WTC11 (cell line): ENCODE measurements at regions not wholly inside any gene's neighbourhood (a gene's known extent, or its start where the extent isn't known, plus 50 kb on each side); places are given as distances from the start of the nearest gene placed in this dataset.

ENCODE experiments used
- ATAC-seq: fragments of 200-7000 bp; cut with Tn5 transposase; 2 replicates; pipeline ENCODE4 v1.10.0; 2021; ENCODE audit warnings: mild to moderate bottlenecking, moderate library complexity
- CTCF ChIA-PET: fragments of 300-600 bp; sonication (Branson Sonifier 250); formaldehyde crosslinking; loops from one replicate; lab custom pipeline; 2021; ENCODE audit warnings: antibody characterized with exemption; lab: Charles Lee
- POLR2A ChIA-PET: fragments of 350-600 bp; sonication (Branson Sonifier 250); formaldehyde crosslinking; loops from one replicate; lab custom pipeline; 2021; ENCODE audit warnings: antibody characterized with exemption; lab: Charles Lee
- DNase-seq: peaks from one replicate; pipeline ENCODE4 v3.0.0; 2021; ENCODE audit warnings: low spot score
- H3K27ac Mint-ChIP-seq: 2 replicates; pipeline ENCODE4 v1.8.0; 2021; ENCODE audit warnings: mixed read lengths
- H3K27me3 Mint-ChIP-seq: 2 replicates; pipeline ENCODE4 v1.8.0; 2021; ENCODE audit warnings: low read depth, mild to moderate bottlenecking, moderate library complexity, mixed read lengths
- H3K36me3 Mint-ChIP-seq: 2 replicates; pipeline ENCODE4 v1.8.0; 2021; ENCODE audit warnings: mixed read lengths
- H3K4me1 Mint-ChIP-seq: 2 replicates; pipeline ENCODE4 v1.8.0; 2022; ENCODE audit warnings: mixed read lengths
- H3K4me3 Mint-ChIP-seq: 2 replicates; pipeline ENCODE4 v1.8.0; 2021; ENCODE audit warnings: mild to moderate bottlenecking, moderate library complexity, mixed read lengths
- H3K9me3 Mint-ChIP-seq: 2 replicates; pipeline ENCODE4 v1.8.0; 2021; ENCODE audit warnings: mixed read lengths
- ATF1 ChIP-seq: sonication (generic); formaldehyde crosslinking; IDR thresholded peaks from 2 replicates; pipeline ENCODE4 v1.8.1; 2023; ENCODE audit warnings: mild to moderate bottlenecking, moderate library complexity, missing genetic modification reagents
- ETV6 ChIP-seq: sonication (generic); formaldehyde crosslinking; IDR thresholded peaks from 2 replicates; pipeline ENCODE4 v1.8.1; 2022; ENCODE audit warnings: mild to moderate bottlenecking, missing genetic modification reagents
- FOXP1 ChIP-seq: sonication (generic); formaldehyde crosslinking; IDR thresholded peaks from 2 replicates; pipeline ENCODE4 v1.8.0; 2022; ENCODE audit warnings: missing genetic modification reagents, mild to moderate bottlenecking, moderate library complexity, borderline replicate concordance
- GABPB1 ChIP-seq: sonication (generic); formaldehyde crosslinking; IDR thresholded peaks from 2 replicates; pipeline ENCODE4 v1.8.1; 2023; ENCODE audit warnings: mild to moderate bottlenecking, missing genetic modification reagents
- GRHL2 ChIP-seq: fragments of 250-450 bp; sonication (Bioruptor Pico); IDR thresholded peaks from 2 replicates; pipeline ENCODE4 v1.8.0; 2022; ENCODE audit warnings: mild to moderate bottlenecking, moderate library complexity; ENCODE audit not compliant: insufficient replicate concordance, severe bottlenecking
- KAT7 ChIP-seq: sonication (generic); formaldehyde crosslinking; IDR thresholded peaks from 2 replicates; pipeline ENCODE4 v1.8.1; 2023; ENCODE audit warnings: missing genetic modification reagents, mild to moderate bottlenecking, borderline replicate concordance
- MXD4 ChIP-seq: fragments of 250-450 bp; sonication (Bioruptor Pico); IDR thresholded peaks from 2 replicates; pipeline ENCODE4 v1.8.0; 2021; ENCODE audit warnings: mild to moderate bottlenecking, moderate library complexity, borderline replicate concordance
- NR2C2 ChIP-seq: sonication (generic); formaldehyde crosslinking; IDR thresholded peaks from 2 replicates; pipeline ENCODE4 v1.8.0; 2022; ENCODE audit warnings: mild to moderate bottlenecking, missing genetic modification reagents
- TCF7 ChIP-seq: sonication (generic); formaldehyde crosslinking; IDR thresholded peaks from 2 replicates; pipeline ENCODE4 v1.8.0; 2022; ENCODE audit warnings: mild to moderate bottlenecking, low read depth, missing genetic modification reagents, moderate library complexity
- ZNF263 ChIP-seq: sonication (generic); formaldehyde crosslinking; IDR thresholded peaks from 2 replicates; pipeline ENCODE4 v1.8.1; 2022; ENCODE audit warnings: low read depth, mild to moderate bottlenecking, moderate library complexity, missing genetic modification reagents
- ZNF423 ChIP-seq: fragments of 250-450 bp; sonication (Bioruptor Pico); IDR thresholded peaks from 2 replicates; pipeline ENCODE4 v2.1.2; 2022; ENCODE audit warnings: mild to moderate bottlenecking, moderate library complexity
- TF ChIP-seq, protein P1 (sequence below): sonication (generic); formaldehyde crosslinking; IDR thresholded peaks from 2 replicates; pipeline ENCODE4 v1.8.0; 2023; ENCODE audit warnings: missing genetic modification reagents
- TF ChIP-seq, protein P2 (sequence below): sonication (generic); formaldehyde crosslinking; IDR thresholded peaks from 2 replicates; pipeline ENCODE4 v1.8.0; 2022; ENCODE audit warnings: mild to moderate bottlenecking, missing genetic modification reagents
- TF ChIP-seq, protein P3 (sequence below): fragments of 250-450 bp; sonication (Bioruptor Pico); IDR thresholded peaks from 2 replicates; pipeline ENCODE4 v2.1.2; 2022; ENCODE audit warnings: mild to moderate bottlenecking, moderate library complexity
- TF ChIP-seq, protein P4 (sequence below): fragments of 250-450 bp; sonication (Bioruptor Pico); IDR thresholded peaks from 2 replicates; pipeline ENCODE4 v1.9.0; 2021; ENCODE audit warnings: mild to moderate bottlenecking, borderline replicate concordance
- TF ChIP-seq, protein P5 (sequence below): sonication (generic); formaldehyde crosslinking; IDR thresholded peaks from 2 replicates; pipeline ENCODE4 v1.8.1; 2023; ENCODE audit warnings: mild to moderate bottlenecking, missing genetic modification reagents
- TF ChIP-seq, protein P6 (sequence below): sonication (generic); formaldehyde crosslinking; IDR thresholded peaks from 2 replicates; pipeline ENCODE4 v1.8.0; 2023; ENCODE audit warnings: missing genetic modification reagents, mild to moderate bottlenecking, borderline replicate concordance
- TF ChIP-seq, protein P7 (sequence below): sonication (generic); formaldehyde crosslinking; IDR thresholded peaks from 2 replicates; pipeline ENCODE4 v1.8.1; 2022; ENCODE audit warnings: mild to moderate bottlenecking, missing genetic modification reagents, moderate library complexity, borderline replicate concordance
- TF ChIP-seq, protein P8 (sequence below): sonication (generic); formaldehyde crosslinking; IDR thresholded peaks from 2 replicates; pipeline ENCODE4 v1.8.0; 2023; ENCODE audit warnings: mild to moderate bottlenecking, missing genetic modification reagents

DNA sequence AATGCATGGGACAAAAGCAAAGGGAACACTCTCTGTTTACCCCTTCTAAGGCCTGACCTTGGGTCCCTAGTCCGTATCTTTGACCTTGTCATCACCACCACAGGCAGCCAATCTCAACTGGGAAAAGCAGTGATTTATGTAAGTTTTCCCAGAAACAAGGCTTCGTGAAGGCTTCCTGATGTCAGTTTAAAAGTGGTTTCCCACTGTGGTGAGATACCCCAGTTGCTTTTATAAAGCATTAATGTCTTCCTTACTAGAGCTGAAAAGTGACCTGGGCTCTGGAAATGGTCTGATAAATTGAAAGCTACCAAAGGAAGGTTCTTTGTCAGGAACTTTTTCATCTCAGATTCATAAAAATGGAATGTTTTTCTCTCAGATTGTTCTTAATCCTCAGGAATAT is 536.4 kb upstream of the PTBP2 start:
- no peak overlapping the region for H3K4me3 Mint-ChIP-seq
- DNase-seq (no peak), ATAC-seq (no peak)
- peaks cover 4% of the 10 kb centered on the region for H3K9me3 Mint-ChIP-seq
- peaks cover 37% of the 10 kb centered on the region for H3K4me1 Mint-ChIP-seq
- ChIA-PET POLR2A (no interaction called here), CTCF (no interaction called here)
- H3K27ac Mint-ChIP-seq: no peak overlapping the region
- H3K27me3 Mint-ChIP-seq: no peaks in the 10 kb centered on the region
- TF ChIP-seq, protein P1, sequence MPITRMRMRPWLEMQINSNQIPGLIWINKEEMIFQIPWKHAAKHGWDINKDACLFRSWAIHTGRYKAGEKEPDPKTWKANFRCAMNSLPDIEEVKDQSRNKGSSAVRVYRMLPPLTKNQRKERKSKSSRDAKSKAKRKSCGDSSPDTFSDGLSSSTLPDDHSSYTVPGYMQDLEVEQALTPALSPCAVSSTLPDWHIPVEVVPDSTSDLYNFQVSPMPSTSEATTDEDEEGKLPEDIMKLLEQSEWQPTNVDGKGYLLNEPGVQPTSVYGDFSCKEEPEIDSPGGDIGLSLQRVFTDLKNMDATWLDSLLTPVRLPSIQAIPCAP (CRISPR knock-in tag): no peak
- TF ChIP-seq ETV6 (no peak), MXD4 (no peak), ATF1 (no peak), NR2C2 (CRISPR knock-in tag) (no peak), GRHL2 (CRISPR knock-in tag) (no peak), KAT7 (CRISPR knock-in tag) (no peak), TCF7 (CRISPR knock-in tag) (no peak), FOXP1 (CRISPR knock-in tag) (no peak), GABPB1 (CRISPR knock-in tag) (no peak)
- TF ChIP-seq, protein P2, sequence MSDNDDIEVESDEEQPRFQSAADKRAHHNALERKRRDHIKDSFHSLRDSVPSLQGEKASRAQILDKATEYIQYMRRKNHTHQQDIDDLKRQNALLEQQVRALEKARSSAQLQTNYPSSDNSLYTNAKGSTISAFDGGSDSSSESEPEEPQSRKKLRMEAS: no peak
- TF ChIP-seq, protein P3, sequence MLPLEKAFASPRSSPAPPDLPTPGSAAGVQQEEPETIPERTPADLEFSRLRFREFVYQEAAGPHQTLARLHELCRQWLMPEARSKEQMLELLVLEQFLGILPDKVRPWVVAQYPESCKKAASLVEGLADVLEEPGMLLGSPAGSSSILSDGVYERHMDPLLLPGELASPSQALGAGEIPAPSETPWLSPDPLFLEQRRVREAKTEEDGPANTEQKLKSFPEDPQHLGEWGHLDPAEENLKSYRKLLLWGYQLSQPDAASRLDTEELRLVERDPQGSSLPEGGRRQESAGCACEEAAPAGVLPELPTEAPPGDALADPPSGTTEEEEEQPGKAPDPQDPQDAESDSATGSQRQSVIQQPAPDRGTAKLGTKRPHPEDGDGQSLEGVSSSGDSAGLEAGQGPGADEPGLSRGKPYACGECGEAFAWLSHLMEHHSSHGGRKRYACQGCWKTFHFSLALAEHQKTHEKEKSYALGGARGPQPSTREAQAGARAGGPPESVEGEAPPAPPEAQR: no peak
- TF ChIP-seq, protein P4, sequence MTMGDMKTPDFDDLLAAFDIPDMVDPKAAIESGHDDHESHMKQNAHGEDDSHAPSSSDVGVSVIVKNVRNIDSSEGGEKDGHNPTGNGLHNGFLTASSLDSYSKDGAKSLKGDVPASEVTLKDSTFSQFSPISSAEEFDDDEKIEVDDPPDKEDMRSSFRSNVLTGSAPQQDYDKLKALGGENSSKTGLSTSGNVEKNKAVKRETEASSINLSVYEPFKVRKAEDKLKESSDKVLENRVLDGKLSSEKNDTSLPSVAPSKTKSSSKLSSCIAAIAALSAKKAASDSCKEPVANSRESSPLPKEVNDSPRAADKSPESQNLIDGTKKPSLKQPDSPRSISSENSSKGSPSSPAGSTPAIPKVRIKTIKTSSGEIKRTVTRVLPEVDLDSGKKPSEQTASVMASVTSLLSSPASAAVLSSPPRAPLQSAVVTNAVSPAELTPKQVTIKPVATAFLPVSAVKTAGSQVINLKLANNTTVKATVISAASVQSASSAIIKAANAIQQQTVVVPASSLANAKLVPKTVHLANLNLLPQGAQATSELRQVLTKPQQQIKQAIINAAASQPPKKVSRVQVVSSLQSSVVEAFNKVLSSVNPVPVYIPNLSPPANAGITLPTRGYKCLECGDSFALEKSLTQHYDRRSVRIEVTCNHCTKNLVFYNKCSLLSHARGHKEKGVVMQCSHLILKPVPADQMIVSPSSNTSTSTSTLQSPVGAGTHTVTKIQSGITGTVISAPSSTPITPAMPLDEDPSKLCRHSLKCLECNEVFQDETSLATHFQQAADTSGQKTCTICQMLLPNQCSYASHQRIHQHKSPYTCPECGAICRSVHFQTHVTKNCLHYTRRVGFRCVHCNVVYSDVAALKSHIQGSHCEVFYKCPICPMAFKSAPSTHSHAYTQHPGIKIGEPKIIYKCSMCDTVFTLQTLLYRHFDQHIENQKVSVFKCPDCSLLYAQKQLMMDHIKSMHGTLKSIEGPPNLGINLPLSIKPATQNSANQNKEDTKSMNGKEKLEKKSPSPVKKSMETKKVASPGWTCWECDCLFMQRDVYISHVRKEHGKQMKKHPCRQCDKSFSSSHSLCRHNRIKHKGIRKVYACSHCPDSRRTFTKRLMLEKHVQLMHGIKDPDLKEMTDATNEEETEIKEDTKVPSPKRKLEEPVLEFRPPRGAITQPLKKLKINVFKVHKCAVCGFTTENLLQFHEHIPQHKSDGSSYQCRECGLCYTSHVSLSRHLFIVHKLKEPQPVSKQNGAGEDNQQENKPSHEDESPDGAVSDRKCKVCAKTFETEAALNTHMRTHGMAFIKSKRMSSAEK (CRISPR knock-in tag): no peak
- TF ChIP-seq, protein P5, sequence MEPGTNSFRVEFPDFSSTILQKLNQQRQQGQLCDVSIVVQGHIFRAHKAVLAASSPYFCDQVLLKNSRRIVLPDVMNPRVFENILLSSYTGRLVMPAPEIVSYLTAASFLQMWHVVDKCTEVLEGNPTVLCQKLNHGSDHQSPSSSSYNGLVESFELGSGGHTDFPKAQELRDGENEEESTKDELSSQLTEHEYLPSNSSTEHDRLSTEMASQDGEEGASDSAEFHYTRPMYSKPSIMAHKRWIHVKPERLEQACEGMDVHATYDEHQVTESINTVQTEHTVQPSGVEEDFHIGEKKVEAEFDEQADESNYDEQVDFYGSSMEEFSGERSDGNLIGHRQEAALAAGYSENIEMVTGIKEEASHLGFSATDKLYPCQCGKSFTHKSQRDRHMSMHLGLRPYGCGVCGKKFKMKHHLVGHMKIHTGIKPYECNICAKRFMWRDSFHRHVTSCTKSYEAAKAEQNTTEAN: no peak
- peaks cover 5% of the 10 kb centered on the region for H3K36me3 Mint-ChIP-seq

DNA sequence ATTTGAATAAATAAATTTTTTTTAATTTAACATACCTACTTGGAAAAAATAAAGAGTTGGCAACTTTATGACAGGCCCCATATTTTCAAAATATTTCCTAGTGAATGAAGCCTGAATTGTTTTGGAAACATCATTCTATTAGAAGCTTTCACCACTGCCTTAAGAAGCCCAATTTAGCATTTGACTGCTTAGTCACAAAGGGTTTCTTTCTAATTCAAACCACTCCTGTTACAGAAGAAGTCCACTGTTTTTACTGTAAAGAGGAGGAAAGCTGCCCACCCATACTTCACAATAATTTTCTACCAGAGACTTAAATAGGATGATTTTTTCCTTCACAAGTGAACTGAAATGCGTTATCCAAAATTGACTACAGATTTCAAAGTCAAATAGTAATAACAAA is 534.6 kb upstream of the PTBP2 start:
- ATAC-seq: peak; percentile 66
- Mint-ChIP-seq H3K4me1 (peaks cover 37% of the 10 kb centered on the region), H3K27me3 (no peaks in the 10 kb centered on the region; the same call in 1 of the 2 replicates), H3K36me3 (peaks cover 24% of the 10 kb centered on the region), H3K4me3 (no peak overlapping the region), H3K9me3 (peaks cover 23% of the 10 kb centered on the region), H3K27ac (no peak overlapping the region)
- ChIA-PET CTCF (no interaction called here), POLR2A (no interaction called here)
- no peak for DNase-seq
- TF ChIP-seq, protein P6, sequence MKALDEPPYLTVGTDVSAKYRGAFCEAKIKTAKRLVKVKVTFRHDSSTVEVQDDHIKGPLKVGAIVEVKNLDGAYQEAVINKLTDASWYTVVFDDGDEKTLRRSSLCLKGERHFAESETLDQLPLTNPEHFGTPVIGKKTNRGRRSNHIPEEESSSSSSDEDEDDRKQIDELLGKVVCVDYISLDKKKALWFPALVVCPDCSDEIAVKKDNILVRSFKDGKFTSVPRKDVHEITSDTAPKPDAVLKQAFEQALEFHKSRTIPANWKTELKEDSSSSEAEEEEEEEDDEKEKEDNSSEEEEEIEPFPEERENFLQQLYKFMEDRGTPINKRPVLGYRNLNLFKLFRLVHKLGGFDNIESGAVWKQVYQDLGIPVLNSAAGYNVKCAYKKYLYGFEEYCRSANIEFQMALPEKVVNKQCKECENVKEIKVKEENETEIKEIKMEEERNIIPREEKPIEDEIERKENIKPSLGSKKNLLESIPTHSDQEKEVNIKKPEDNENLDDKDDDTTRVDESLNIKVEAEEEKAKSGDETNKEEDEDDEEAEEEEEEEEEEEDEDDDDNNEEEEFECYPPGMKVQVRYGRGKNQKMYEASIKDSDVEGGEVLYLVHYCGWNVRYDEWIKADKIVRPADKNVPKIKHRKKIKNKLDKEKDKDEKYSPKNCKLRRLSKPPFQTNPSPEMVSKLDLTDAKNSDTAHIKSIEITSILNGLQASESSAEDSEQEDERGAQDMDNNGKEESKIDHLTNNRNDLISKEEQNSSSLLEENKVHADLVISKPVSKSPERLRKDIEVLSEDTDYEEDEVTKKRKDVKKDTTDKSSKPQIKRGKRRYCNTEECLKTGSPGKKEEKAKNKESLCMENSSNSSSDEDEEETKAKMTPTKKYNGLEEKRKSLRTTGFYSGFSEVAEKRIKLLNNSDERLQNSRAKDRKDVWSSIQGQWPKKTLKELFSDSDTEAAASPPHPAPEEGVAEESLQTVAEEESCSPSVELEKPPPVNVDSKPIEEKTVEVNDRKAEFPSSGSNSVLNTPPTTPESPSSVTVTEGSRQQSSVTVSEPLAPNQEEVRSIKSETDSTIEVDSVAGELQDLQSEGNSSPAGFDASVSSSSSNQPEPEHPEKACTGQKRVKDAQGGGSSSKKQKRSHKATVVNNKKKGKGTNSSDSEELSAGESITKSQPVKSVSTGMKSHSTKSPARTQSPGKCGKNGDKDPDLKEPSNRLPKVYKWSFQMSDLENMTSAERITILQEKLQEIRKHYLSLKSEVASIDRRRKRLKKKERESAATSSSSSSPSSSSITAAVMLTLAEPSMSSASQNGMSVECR: no peak
- TF ChIP-seq ZNF263 (CRISPR knock-in tag) (no peak), NR2C2 (CRISPR knock-in tag) (no peak), ZNF423 (no peak)
- TF ChIP-seq, protein P7, sequence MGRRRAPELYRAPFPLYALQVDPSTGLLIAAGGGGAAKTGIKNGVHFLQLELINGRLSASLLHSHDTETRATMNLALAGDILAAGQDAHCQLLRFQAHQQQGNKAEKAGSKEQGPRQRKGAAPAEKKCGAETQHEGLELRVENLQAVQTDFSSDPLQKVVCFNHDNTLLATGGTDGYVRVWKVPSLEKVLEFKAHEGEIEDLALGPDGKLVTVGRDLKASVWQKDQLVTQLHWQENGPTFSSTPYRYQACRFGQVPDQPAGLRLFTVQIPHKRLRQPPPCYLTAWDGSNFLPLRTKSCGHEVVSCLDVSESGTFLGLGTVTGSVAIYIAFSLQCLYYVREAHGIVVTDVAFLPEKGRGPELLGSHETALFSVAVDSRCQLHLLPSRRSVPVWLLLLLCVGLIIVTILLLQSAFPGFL: no peak
- TF ChIP-seq, protein P8, sequence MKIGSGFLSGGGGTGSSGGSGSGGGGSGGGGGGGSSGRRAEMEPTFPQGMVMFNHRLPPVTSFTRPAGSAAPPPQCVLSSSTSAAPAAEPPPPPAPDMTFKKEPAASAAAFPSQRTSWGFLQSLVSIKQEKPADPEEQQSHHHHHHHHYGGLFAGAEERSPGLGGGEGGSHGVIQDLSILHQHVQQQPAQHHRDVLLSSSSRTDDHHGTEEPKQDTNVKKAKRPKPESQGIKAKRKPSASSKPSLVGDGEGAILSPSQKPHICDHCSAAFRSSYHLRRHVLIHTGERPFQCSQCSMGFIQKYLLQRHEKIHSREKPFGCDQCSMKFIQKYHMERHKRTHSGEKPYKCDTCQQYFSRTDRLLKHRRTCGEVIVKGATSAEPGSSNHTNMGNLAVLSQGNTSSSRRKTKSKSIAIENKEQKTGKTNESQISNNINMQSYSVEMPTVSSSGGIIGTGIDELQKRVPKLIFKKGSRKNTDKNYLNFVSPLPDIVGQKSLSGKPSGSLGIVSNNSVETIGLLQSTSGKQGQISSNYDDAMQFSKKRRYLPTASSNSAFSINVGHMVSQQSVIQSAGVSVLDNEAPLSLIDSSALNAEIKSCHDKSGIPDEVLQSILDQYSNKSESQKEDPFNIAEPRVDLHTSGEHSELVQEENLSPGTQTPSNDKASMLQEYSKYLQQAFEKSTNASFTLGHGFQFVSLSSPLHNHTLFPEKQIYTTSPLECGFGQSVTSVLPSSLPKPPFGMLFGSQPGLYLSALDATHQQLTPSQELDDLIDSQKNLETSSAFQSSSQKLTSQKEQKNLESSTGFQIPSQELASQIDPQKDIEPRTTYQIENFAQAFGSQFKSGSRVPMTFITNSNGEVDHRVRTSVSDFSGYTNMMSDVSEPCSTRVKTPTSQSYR (CRISPR knock-in tag): no peak
